ENCODE measurements at regions not wholly inside any gene's neighbourhood (a gene's known extent, or its start where the extent isn't known, plus 50 kb on each side); places are given as distances from the start of the nearest gene placed in this dataset.

GRCh38 chr6:71386215-71386614 lies 97.6 kb downstream of the OGFRL1 start:
- TF ChIP-seq MYC (IDR thresholded peaks at IDR 0.05; ENCODE audit: low read depth, low read length) (no peak), POLR2A (IDR thresholded peaks at IDR 0.05; ENCODE audit: extremely low read depth, insufficient read length) (no peak)
- TF ChIP-seq, protein P1, sequence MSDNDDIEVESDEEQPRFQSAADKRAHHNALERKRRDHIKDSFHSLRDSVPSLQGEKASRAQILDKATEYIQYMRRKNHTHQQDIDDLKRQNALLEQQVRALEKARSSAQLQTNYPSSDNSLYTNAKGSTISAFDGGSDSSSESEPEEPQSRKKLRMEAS (IDR thresholded peaks at IDR 0.05; ENCODE audit: low read depth, low read length): no peak
- TF ChIP-seq, protein P2, sequence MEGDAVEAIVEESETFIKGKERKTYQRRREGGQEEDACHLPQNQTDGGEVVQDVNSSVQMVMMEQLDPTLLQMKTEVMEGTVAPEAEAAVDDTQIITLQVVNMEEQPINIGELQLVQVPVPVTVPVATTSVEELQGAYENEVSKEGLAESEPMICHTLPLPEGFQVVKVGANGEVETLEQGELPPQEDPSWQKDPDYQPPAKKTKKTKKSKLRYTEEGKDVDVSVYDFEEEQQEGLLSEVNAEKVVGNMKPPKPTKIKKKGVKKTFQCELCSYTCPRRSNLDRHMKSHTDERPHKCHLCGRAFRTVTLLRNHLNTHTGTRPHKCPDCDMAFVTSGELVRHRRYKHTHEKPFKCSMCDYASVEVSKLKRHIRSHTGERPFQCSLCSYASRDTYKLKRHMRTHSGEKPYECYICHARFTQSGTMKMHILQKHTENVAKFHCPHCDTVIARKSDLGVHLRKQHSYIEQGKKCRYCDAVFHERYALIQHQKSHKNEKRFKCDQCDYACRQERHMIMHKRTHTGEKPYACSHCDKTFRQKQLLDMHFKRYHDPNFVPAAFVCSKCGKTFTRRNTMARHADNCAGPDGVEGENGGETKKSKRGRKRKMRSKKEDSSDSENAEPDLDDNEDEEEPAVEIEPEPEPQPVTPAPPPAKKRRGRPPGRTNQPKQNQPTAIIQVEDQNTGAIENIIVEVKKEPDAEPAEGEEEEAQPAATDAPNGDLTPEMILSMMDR (IDR thresholded peaks at IDR 0.05; ENCODE audit: low read depth, low read length): no peak
- no peak for DNase-seq (ENCODE audit: low read depth)
- no peak overlapping the region for H3K4me3 ChIP-seq (ENCODE audit: low read depth, low read length)

- H3K4me3 ChIP-seq (ENCODE audit: low read depth, low read length): no peak overlapping the region
- no peak for DNase-seq (ENCODE audit: low read depth)
- TF ChIP-seq MYC (IDR thresholded peaks at IDR 0.05; ENCODE audit: low read depth, low read length) (no peak), POLR2A (IDR thresholded peaks at IDR 0.05; ENCODE audit: extremely low read depth, insufficient read length) (no peak)
- TF ChIP-seq, protein P2 (IDR thresholded peaks at IDR 0.05; ENCODE audit: low read depth, low read length): no peak
- TF ChIP-seq, protein P1 (IDR thresholded peaks at IDR 0.05; ENCODE audit: low read depth, low read length): no peak
These were observed 98.6 kb downstream of the OGFRL1 start for GRCh38 chr6:71387179-71387578.

- H3K4me3 ChIP-seq (ENCODE audit: low read depth, low read length): no peak overlapping the region
- DNase-seq (ENCODE audit: low read depth): no peak
- TF ChIP-seq, protein P1 (IDR thresholded peaks at IDR 0.05; ENCODE audit: low read depth, low read length): no peak
- no peak for TF ChIP-seq MYC (IDR thresholded peaks at IDR 0.05; ENCODE audit: low read depth, low read length)
- TF ChIP-seq, protein P2 (IDR thresholded peaks at IDR 0.05; ENCODE audit: low read depth, low read length): no peak
- TF ChIP-seq POLR2A (IDR thresholded peaks at IDR 0.05; ENCODE audit: extremely low read depth, insufficient read length): no peak
These were observed 99.6 kb downstream of the OGFRL1 start for GRCh38 chr6:71388068-71388744.

- no peak overlapping the region for H3K4me3 ChIP-seq (ENCODE audit: low read depth, low read length)
- TF ChIP-seq POLR2A (IDR thresholded peaks at IDR 0.05; ENCODE audit: extremely low read depth, insufficient read length) (no peak), MYC (IDR thresholded peaks at IDR 0.05; ENCODE audit: low read depth, low read length) (no peak)
- TF ChIP-seq, protein P1 (IDR thresholded peaks at IDR 0.05; ENCODE audit: low read depth, low read length): no peak
- TF ChIP-seq, protein P2 (IDR thresholded peaks at IDR 0.05; ENCODE audit: low read depth, low read length): no peak
- no peak for DNase-seq (ENCODE audit: low read depth)
These were observed 100.4 kb downstream of the OGFRL1 start for GRCh38 chr6:71388856-71389527.

GRCh38 chr6:71391126-71391525 lies 102.5 kb downstream of the OGFRL1 start:
- TF ChIP-seq POLR2A (IDR thresholded peaks at IDR 0.05; ENCODE audit: extremely low read depth, insufficient read length) (no peak), MYC (IDR thresholded peaks at IDR 0.05; ENCODE audit: low read depth, low read length) (no peak)
- TF ChIP-seq, protein P1 (IDR thresholded peaks at IDR 0.05; ENCODE audit: low read depth, low read length): no peak
- TF ChIP-seq, protein P2 (IDR thresholded peaks at IDR 0.05; ENCODE audit: low read depth, low read length): no peak
- no peak overlapping the region for H3K4me3 ChIP-seq (ENCODE audit: low read depth, low read length)
- DNase-seq (ENCODE audit: low read depth): no peak
